CD4-positive, alpha-beta T cell (primary cell): ENCODE measurements at regions not wholly inside any gene's neighbourhood (a gene's known extent, or its start where the extent isn't known, plus 50 kb on each side); places are given as distances from the start of the nearest gene placed in this dataset.

Experiments
- ATAC-seq: fragments of 200-7000 bp; cut with Tn5 transposase; one replicate; pipeline ENCODE4 v1.10.0; 2022; ENCODE audit warnings: mild to moderate bottlenecking; ENCODE audit not compliant: poor library complexity
- CTCF ChIA-PET: fragments of 350-600 bp; sonication (Branson Sonifier 250); formaldehyde crosslinking; loops from one replicate; lab custom pipeline; 2021; ENCODE audit warnings: antibody characterized with exemption, inconsistent platforms; lab: Charles Lee
- POLR2A ChIA-PET: fragments of 350-600 bp; sonication (Branson Sonifier 250); formaldehyde crosslinking; loops from one replicate; lab custom pipeline; 2021; ENCODE audit warnings: antibody characterized with exemption, inconsistent platforms; lab: Charles Lee
- DNase-seq, 14 experiments: peaks; one replicate each; pipeline ENCODE4 v3.0.0-alpha.2; 2013 to 2020; ENCODE audit warnings: mixed read lengths in 2 of 14
- H3K27ac ChIP-seq, 2 donors: one replicate each; pipeline versions ENCODE4 v1.5.1 to v1.7.0; 2013; ENCODE audit warnings: low read length in 2 of 2, low read depth in 1 of 2, mild to moderate bottlenecking in 1 of 2
- H3K27me3 ChIP-seq, 2 experiments: 1 replicate in 1 of 2; 2 replicates in 1 of 2; pipeline versions ENCODE4 v1.6.1 to v1.7.0; 2013; ENCODE audit warnings: low read length in 2 of 2, control low read depth in 1 of 2, mild to moderate bottlenecking in 1 of 2, moderate library complexity in 1 of 2; ENCODE audit not compliant: insufficient read depth in 2 of 2, control insufficient read depth in 1 of 2
- H3K36me3 ChIP-seq: one replicate; pipeline ENCODE4 v1.6.1; 2013; ENCODE audit warnings: low read length, control low read depth; ENCODE audit not compliant: insufficient read depth
- H3K4me1 ChIP-seq: one replicate; pipeline ENCODE4 v1.6.1; 2013; ENCODE audit warnings: low read length, control low read depth; ENCODE audit not compliant: insufficient read depth
- H3K4me3 ChIP-seq: one replicate; pipeline ENCODE4 v1.5.1; 2013; ENCODE audit warnings: mild to moderate bottlenecking, low read length, moderate library complexity
- H3K9me3 ChIP-seq, 2 experiments: 1 replicate in 1 of 2; 2 replicates in 1 of 2; pipeline versions ENCODE4 v1.6.1 to v1.7.0; 2013; ENCODE audit warnings: low read length in 2 of 2, mild to moderate bottlenecking in 2 of 2, control low read depth in 1 of 2, moderate library complexity in 1 of 2; ENCODE audit not compliant: control insufficient read depth in 1 of 2, insufficient read depth in 1 of 2
- H3K27ac Mint-ChIP-seq: one replicate; pipeline ENCODE4 v1.8.0; 2020; ENCODE audit warnings: mixed read lengths
- H3K27me3 Mint-ChIP-seq: one replicate; pipeline ENCODE4 v1.8.0; 2021; ENCODE audit warnings: mixed read lengths
- H3K36me3 Mint-ChIP-seq: one replicate; pipeline ENCODE4 v1.8.0; 2021; ENCODE audit warnings: low read depth, mixed read lengths
- H3K4me1 Mint-ChIP-seq: one replicate; pipeline ENCODE4 v1.8.0; 2021; ENCODE audit warnings: low read depth, mixed read lengths
- H3K4me3 Mint-ChIP-seq: one replicate; pipeline ENCODE4 v1.8.0; 2020; ENCODE audit warnings: mild to moderate bottlenecking, mixed read lengths
- H3K9me3 Mint-ChIP-seq: one replicate; pipeline ENCODE4 v1.8.0; 2020; ENCODE audit warnings: mixed read lengths
- intact Hi-C, 2 experiments: fragments of 100-400 bp; cut with DNase I in 1 of 2; cut with micrococcal nuclease in 1 of 2; formaldehyde crosslinking; loops; one replicate each; pipeline versions ENCODE4 v1.15.1 to v1.9.0; 2023 to 2025; cut with DNase I, micrococcal nuclease
- TF ChIP-seq, protein P1 (sequence below): fragments of 200-600 bp; IDR thresholded peaks from one replicate; pipeline ENCODE4 v1.8.0; 2022; ENCODE audit warnings: antibody characterized with exemption, mild to moderate bottlenecking

DNA sequence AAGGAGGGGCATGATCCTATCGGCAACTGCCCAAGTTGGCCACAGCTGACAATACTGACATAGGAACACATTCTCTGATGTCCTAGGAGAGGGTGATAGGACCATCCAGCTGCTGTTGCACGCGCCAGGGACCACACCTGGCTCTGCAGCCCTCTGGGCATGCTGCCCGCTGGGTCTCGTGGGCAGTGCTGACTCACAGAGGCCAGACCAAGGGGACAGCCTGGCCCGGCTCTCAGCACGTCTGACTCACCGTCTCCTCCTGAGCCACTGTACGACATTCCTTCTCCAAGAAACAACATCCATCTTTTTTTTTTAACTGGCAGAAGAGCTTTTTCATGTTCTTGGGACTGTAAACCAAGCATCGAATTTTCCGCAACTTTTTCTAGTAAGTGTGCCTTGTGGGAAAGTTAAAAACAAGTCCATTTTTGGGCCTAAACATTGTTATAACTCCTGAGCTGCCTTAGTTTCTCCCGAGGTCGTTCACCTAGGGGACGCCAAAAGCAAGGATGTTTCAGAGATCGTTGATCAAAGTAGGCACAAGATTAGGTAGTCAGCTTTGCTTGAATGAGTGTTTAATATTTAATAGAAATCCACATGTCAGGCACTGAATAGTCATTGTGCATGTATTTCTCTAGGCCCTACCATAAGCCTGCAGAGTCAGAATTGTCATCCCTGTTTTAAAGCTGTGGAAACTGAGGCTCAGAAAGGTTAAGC lies 100.3 kb downstream of the TTC32 start:
- Histone ChIP-seq H3K4me1 (no peaks in the 10 kb centered on the region), H3K27ac (no peak overlapping the region), H3K4me3 (no peak overlapping the region), H3K27me3 (no peaks in the 10 kb centered on the region), H3K9me3 (no peaks in the 10 kb centered on the region), H3K36me3 (no peaks in the 10 kb centered on the region)
- ATAC-seq = no peak
- ChIA-PET CTCF (no interaction called here), POLR2A (no interaction called here)
- no peaks in the 10 kb centered on the region for H3K36me3 Mint-ChIP-seq
- DNase-seq = no peak
- H3K27me3 Mint-ChIP-seq = no peaks in the 10 kb centered on the region
- H3K27ac Mint-ChIP-seq = no peak overlapping the region
- intact Hi-C loops = no loop called here
- TF ChIP-seq, protein P1, sequence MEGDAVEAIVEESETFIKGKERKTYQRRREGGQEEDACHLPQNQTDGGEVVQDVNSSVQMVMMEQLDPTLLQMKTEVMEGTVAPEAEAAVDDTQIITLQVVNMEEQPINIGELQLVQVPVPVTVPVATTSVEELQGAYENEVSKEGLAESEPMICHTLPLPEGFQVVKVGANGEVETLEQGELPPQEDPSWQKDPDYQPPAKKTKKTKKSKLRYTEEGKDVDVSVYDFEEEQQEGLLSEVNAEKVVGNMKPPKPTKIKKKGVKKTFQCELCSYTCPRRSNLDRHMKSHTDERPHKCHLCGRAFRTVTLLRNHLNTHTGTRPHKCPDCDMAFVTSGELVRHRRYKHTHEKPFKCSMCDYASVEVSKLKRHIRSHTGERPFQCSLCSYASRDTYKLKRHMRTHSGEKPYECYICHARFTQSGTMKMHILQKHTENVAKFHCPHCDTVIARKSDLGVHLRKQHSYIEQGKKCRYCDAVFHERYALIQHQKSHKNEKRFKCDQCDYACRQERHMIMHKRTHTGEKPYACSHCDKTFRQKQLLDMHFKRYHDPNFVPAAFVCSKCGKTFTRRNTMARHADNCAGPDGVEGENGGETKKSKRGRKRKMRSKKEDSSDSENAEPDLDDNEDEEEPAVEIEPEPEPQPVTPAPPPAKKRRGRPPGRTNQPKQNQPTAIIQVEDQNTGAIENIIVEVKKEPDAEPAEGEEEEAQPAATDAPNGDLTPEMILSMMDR = no peak
- no peaks in the 10 kb centered on the region for H3K9me3 Mint-ChIP-seq
- H3K4me1 Mint-ChIP-seq = no peaks in the 10 kb centered on the region
- no peak overlapping the region for H3K4me3 Mint-ChIP-seq

DNA sequence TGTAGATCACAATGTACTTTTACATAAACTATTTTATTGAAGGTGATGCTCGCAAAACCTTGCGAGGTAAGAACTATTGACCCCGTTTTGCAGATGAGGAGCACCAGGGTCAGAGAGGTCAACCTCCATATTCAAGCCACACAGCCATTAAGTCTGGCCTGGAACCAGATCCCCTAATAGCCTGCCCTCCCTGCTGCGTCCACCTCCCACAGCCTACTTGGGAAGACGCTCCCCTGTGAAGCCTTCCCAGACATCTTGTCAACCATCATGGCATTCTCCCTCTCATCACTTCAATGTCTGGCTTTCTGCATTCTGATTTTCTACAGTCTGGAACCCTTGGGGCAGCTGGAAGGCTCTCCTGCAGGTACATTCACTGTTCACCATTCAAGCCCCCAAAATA lies 101.0 kb downstream of the TTC32 start:
- H3K4me3 ChIP-seq = no peak overlapping the region
- no peak for DNase-seq
- H3K36me3 ChIP-seq = no peaks in the 10 kb centered on the region
- Mint-ChIP-seq H3K36me3 (no peaks in the 10 kb centered on the region), H3K27me3 (no peaks in the 10 kb centered on the region), H3K4me3 (no peak overlapping the region), H3K27ac (no peak overlapping the region), H3K4me1 (no peaks in the 10 kb centered on the region), H3K9me3 (no peaks in the 10 kb centered on the region)
- ChIA-PET CTCF (no interaction called here), POLR2A (no interaction called here)
- TF ChIP-seq, protein P1 = no peak
- ATAC-seq = no peak
- no peaks in the 10 kb centered on the region for H3K27me3 ChIP-seq
- H3K4me1 ChIP-seq = no peaks in the 10 kb centered on the region
- intact Hi-C loops = no loop called here
- H3K27ac ChIP-seq = no peak overlapping the region
- H3K9me3 ChIP-seq = no peaks in the 10 kb centered on the region

DNA sequence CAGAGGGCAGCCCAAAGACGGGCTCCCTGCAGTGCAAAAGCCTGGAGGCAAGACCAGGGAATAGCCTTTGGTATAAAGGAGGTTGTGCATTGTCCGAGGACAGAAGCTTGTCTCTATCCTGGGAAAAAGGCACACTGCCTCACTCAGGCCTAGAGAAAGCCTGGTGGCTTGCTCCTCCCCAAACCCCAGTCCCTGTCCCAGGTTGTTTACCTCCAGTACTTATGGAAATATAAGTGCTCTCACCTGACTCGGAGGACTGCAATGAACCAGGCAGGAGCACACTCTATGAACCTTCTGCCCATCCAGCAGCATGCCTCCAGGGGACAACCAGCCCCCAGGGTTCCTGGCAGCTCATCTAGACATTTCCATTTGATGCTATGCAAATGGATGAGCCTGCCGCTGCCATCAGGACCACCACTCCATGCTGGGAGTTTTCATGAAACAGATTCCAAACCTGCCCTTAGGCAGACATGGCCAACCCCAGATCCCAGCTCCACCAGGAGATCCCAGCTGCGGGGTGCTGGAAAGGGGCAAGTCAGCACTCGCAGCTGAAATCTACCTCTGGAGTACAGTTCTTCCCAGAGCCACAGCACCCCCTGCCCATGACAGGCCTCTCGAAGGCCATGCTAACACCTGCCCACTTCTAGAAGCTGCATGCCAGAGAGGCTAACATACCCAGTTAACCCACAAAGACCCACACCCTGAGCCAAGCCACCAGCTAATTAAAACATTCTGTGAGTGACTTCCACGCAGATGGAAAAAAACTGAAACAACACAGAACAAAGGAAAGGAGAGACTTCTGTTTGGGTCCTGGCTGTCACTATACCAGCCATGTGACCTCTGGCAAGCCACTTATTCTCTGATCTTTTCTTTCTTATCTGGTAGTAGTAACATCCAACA lies 101.7 kb downstream of the TTC32 start:
- H3K4me1 Mint-ChIP-seq = no peaks in the 10 kb centered on the region
- CTCF ChIA-PET = no interaction called here
- Histone ChIP-seq H3K27ac (no peak overlapping the region), H3K36me3 (no peaks in the 10 kb centered on the region), H3K9me3 (no peaks in the 10 kb centered on the region), H3K4me1 (no peaks in the 10 kb centered on the region), H3K27me3 (no peaks in the 10 kb centered on the region), H3K4me3 (no peak overlapping the region)
- H3K9me3 Mint-ChIP-seq = no peaks in the 10 kb centered on the region
- ATAC-seq (no peak), DNase-seq (no peak)
- H3K27ac Mint-ChIP-seq = no peak overlapping the region
- intact Hi-C loops = no loop called here
- TF ChIP-seq, protein P1 = no peak
- no peaks in the 10 kb centered on the region for H3K36me3 Mint-ChIP-seq
- H3K4me3 Mint-ChIP-seq = no peak overlapping the region
- POLR2A ChIA-PET = no interaction called here
- H3K27me3 Mint-ChIP-seq = no peaks in the 10 kb centered on the region
